ENCODE measurements at regions not wholly inside any gene's neighbourhood (a gene's known extent, or its start where the extent isn't known, plus 50 kb on each side); places are given as distances from the start of the nearest gene placed in this dataset.
"Not testable (repeated sequence)": the region's sequence is repeated elsewhere in the genome, so short reads cannot be mapped to it uniquely, and the experiment has no call there.

DNA sequence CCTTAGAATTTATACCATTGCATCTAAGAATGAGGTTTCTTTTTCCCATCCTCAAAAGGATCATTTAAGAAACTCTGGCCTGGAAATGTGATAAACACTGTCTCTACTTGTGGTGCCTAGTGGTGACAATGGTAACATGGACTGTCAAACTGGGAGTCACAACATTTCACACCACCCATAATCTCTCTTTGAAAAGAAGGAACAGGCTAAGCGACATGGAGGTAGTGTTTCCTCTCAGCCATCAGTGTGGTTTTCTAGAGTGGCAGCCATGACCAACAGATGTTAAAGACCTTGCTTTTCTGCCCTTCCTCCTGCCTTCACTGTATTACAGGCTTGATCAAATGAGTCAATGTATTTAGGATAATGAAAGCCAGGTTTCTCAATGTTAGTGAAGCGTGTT is 283.1 kb upstream of the STAC start:
- DNase-seq, result no peak

DNA sequence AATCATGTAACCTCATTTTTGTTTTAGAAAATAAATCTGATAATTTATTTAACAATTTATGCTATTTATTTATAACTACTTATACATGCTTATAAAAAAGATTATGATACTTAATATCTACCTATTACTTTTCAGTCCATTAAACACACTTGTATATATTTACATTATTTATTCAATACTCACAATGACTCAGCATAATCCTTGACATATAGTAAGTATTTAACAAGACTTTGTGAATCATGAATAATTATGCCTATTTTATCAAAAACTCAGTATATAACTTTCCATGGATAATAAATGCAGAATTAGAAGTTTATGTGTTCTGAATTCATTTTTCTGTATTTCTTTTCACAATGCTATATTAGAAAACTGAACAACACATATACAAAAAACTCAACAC is 266.0 kb upstream of the STAC start:
- DNase-seq, result no peak

DNA sequence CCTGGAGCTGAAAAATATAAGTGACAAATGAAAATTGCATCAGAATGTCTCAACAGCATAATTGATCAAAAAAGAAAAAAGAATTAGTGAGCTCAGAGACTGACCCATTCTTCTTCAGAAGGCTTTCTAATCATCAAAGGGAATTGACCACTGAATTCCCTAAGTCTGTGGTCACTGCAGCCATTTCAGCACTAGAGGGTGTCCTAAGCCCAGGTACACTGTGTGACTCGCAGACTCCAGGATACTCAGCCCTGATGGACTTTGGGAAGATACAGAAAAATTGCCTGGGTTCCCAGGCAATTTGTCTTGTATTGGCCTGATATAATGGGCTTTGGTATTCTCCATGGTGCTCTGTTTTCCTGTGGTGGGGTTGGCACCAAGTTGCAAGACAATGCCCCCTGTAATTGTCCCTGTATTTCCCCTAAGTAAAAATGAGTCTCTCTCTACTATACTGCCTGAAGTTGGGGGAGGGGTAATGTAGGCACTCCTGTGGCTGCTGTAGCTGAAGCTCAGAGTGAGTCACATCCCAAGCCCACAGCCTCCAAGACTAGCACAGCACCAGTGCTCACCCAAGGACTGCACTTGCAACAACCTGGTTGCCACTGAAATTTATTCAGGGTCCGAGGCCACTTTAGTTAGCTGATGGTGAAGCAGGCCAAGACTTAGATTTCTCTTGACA is 256.0 kb upstream of the STAC start:
- no peak for DNase-seq

DNA sequence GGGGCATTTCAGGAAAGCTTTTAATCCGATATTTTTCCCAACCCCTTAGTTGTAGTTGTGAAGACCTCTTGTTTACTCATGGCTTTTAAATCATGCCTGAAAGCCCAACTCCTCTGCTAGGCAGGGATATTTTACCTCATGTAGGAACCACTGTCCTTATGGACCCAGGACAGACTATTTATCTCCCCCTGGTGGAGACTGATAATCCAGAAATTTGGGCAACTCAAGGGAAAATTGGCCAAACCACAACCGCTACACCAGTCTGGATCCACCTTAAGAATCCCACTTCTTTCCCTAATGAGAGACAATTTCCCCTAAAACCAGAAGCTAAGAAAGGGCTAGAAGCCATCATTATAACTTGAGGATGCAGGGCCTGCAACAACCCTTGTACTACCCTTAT is 248.1 kb upstream of the STAC start:
- DNase-seq, result no peak

DNA sequence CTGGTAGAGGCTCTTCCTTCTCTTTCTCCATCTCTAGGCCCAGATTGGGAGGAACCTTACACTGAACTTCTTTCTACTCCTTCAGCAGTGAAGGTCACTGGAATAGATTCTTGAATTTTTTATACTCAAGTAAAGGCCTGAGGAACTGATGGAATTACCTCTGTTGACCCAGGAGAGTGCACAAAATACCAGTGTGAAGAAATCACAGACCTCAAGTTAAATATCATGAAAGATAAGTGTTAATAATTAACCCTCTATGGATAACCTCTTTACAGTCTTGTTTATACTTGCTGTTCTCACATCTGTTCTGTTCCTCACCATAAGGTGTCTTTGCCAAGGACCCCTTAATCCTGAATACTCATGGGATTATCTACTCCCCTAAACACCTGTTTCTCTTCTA is 244.4 kb upstream of the STAC start:
- DNase-seq, result peak; percentile 39

DNA sequence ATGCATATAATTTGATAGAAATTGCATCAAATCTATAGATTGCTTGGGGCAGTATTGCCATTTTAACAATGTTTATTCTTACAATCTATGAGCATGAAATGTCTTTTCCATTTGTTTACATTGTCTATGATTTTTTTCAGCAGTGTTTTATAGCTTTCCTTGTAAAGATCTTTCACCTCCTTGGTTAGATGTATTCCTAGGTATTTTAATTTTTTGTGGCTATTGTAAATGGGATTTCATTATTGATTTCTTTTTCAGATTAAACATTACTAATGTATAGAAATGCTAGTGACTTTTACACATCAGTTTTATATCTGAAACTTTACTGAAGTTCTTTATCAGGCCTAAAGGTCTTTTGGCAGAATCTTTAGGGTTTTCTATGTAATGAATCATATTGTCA is 237.6 kb upstream of the STAC start:
- DNase-seq, result no peak

DNA sequence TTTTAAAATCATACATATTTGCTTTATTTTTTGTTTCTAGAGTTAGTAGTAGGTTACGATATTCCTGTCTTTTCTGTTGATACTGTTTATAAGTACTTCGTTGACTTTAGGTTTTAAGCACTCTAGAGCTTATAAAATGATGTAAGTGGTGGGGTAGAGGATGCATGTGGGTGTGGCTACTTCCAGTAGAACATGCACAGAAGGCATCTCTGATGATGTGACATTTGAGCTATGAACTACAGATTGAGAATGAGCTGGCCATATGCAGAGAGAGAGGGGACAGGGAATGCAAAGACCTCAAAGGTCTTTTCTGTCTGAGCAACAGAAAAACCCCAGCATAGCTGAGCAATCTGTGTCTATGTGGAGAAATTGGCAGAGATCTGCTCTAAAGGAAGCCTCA is 233.9 kb upstream of the STAC start:
- DNase-seq, result no peak

DNA sequence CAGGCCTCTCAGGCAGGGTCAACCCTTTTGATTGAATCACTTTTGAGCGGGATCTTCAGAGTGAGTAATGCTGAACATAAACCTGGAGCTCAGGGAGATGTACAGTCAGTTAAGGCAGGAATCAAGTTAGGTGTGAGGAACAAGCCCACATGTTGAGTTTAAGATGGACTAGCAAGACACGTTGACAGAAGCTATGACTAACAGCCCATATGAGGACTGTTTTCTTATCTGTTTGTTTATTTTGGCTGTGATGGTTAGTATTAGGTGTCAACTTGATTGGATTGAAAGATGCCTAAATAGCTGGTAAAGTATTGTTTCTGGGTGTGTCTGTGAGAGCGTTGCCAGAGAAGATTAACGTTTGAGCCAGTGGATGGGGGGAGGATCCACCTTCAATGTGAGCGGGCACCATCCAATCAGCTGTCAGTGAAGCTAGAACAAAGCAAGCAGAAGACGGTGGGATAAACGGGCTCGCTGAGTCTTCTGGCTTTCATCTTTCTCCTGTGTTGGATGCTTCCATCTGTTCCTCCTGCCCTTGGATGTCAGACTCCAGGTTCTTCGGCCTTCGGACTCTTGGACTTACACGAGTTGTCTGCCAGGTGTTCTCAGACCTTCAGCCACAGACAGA is 232.3 kb upstream of the STAC start:
- DNase-seq, result no peak

DNA sequence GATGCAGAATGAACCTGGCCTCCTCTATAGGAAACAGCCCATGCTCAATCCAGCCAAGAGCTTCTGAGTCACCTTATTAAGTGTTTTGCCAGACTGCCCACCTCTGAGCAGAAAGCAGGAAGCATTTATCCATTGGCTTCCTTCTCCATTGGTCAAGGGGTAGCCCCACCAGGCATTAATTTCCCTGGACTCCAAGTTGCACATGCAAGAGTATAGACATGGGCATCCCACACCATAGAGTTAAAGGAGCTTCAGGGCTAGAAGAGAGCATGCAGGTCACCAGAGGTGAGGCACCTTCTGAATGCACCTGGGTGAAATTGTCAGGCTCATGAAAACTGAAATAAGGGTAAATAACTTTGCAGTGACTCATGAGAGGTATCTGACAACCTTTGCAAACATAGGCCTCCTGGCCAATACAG is 230.8 kb upstream of the STAC start:
- DNase-seq, result no peak

DNA sequence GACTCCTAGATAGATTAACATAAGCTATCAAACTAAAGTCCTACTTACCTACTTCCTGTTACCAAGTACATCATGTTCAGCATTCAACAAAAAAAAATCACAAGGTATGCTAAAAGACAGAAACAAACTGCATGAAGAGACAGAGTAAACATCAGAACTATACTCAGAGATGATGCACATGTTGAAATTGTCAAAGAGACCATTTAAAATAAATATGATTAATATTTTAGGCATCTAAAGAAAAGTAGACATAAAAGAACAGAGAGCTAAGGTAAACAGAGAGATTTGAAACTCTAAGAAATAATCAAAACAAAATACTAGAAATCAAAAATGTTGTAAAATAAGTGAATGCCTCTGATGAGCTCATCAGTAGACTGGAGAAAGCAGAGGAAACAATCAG is 224.8 kb upstream of the STAC start:
- DNase-seq, result no peak

DNA sequence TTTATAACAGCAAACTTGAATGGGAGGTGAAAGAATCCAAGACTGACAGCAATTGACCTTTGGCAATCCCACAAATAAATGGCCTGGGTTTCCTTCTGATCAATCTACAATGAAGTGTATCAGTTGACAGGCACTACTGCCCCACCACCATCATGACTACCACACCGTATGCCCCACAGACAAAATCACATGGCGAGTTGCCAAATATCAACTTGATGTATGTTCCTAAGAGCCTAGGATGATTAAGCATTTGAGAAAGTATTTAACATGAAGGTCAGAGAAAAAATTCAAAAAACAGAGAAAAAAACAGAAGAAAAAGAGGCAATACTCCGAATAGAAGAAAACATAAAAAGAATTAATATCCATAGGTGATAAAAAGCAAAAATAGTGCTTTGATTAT is 215.9 kb upstream of the STAC start:
- no peak for DNase-seq

DNA sequence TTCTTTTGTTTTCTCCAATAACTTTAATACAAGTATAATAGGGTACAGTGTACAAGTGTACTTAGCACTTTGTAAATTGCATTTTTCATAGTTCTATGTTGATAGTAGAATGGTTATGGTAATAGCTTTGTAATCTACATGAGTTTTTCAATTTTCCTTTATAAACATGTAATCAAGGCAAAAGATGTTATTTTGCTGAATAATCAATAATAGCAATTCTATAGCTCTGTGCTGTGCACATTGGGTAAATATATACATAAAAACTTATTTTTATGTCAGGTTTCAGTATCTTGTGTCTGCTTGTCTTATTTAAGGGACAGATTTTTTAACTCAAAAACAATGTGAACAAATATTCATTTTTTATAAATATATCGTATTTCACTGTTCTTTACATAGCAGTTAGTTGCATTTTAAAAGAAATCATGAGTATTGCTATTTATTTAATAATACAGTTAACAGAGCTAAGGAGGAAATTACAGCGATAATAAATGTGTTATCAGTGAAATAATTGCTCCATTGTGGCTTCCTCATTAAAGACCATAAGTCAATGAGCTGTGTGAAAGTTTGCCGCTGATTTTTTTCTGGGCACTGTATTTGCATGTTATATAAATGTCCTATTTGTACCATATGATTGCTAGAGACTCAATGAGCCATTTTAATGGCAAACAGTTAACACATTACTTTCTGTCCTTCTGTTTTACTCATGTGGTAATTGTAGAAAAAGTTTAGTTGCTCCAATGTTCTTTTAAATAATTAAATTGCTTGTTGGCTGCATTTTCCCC is 214.6 kb upstream of the STAC start:
- DNase-seq, result no peak

DNA sequence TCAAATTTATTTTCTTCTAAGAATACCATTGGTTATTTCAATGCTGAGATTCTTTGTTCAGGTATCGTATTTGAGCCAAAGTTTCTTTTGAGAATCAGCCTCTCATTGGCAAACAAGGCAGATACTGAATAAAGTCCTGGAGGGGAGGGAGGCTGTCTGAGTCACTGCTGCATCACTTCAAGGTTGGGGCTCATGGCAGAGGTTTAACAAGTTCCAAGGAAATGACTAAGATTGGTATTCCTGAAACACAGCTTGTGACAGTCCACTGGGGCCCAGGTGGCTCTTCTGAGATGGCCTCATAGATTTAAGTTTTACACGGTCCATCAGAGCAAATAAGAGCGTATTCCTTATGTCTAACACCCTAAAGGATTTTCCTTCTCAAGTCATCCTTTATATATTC is 213.8 kb upstream of the STAC start:
- DNase-seq, result no peak

DNA sequence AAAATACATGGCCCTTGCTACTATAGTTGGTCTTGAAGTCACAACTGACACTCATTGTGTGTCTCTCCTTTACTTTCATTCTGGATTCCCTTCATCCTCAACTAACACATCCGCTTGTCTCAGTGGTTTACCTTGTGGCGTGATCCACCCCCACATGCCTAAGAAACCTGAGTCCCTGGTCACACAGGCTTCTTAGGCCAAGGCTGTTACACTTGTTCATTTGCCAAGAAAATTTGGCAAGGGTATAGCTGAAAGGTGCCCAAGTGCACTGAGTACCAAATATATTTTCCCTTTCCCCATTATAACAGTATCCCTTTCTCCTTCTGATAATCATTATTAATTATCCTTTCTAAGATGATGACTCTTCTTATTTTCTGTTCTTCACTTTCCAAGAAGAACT is 207.6 kb upstream of the STAC start:
- DNase-seq, result no peak

DNA sequence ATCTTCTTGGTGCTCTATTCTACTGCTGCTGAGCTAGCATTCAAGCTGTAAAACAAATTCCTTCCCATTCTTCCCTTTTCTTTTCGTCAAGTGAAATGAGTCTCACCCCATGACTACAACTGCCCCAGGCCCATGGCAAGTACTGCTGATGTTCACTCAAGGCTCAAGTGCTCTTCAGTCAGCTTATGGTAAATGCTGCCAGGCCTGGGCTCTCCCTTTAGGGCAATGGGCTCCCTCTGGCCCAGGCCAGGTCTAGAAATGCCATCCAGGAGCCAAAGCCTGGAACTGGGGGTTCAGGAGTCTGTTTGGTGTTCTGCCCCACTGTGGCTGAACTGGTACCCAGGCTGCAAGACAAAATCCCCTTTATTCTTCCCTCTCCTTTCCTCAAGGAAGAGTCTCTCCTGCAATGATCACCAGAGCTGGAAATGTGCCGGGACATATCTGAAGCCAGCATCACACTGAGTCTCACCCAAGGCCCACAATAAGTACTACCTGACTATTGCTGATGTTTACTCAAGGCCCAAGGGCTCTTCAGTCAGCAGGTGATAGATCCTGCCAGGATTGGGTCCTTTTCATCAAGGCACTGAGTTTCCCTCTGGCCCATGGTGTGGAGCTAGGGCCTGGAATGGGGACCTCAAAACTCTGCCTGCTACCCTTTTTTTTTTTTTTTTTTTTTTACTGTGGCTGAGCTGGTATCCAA is 205.0 kb upstream of the STAC start:
- DNase-seq, result no peak

DNA sequence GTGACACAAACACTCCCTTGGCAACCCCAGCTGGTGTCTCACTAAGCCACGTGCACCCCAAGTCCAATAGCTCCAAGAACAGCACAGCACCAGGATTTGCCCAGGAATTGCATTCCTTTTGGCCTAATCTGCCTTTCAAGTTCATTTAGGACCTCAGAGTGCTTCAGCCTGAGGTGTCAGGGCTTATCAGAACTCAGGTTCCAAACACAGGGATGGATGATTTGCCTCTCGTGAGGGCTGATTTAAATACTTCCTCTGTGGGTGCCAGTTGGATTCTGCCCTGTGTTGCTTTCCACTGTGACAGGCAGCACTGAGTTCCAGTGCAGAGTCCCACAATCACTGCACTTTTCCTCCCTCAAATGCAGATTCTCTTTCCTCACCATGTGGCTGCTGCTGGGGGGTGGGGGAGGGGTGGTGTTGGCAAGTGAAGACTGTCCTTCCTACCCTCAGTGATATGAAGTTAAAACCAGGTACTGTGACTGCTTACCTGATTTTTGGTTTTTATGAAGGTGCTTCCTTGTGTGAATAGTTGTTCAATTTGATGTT is 204.3 kb upstream of the STAC start:
- no peak for DNase-seq

DNA sequence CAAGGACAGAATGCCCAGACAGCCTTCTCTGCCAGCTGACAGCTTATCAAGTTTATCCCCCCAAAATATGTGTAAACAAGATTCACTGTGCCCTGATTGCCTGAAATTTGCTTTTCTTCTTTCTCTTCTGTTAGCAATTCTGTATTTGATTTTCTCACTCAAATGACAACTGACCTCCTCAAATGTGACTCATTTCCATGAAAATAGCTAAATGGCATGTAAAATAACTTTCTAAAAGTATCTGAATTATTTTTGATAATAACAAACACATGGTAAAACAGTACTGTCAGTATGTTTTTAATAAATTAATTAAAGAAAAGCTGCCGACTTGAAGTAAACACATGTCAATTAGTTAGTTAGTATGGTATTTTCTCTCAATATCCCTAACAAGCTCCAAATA is 202.3 kb upstream of the STAC start:
- DNase-seq, result no peak

DNA sequence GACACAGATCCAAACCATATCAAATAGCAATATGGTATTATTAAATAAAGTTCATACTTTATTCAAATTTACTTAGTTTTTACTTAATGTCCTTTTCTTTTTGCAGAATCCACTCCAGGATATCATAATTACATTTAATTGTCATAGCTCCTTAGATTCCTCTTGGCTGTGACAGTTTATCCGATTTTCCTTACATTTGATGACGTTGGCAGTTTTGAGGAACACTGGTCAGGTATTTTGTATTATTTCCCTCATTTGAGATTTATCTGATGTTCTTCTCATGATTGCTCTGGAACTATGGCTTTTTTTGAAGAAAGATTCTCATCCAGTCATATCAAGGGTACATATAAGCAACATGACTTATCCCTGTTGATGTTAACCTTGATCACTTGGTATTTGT is 198.3 kb upstream of the STAC start:
- no peak for DNase-seq

DNA sequence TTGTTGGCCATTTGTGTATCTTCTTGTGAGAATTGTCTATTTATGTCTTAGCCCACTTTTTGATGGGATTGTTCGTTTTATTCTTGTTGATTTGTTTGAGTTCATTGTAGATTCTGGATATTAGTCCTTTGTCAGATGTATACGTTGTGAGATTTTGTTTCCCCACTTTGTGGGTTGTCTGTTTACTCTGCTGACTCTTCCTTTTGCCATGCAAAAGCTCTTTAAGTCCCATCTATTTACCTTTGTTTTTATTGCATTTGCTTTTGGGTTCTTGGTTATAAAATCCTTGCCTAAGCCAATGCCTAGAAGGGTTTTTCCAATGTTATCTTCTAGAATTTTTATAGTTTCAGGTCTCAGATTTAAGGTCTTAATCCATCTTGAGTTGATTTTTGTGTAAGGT is 193.1 kb upstream of the STAC start:
- DNase-seq, result not testable (repeated sequence)

DNA sequence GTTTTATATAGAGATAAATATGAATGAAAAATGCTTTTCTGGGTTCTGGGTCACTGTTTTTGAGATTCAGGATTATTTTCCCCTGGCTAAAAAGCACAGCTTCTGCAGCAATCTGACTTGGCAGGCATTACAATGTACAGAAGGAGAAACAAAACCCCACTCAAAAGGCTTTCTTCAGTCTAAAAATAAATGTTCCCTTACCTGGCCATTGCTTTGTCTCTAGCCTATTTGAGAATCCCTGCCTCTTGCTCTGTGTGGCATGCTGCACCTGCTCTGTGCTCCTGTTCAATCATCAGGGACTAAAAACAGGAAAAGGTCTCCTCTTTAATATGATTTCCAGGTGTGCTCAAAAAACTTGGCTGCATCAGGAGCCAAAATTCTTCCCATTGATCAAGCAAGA is 187.4 kb upstream of the STAC start:
- no peak for DNase-seq

DNA sequence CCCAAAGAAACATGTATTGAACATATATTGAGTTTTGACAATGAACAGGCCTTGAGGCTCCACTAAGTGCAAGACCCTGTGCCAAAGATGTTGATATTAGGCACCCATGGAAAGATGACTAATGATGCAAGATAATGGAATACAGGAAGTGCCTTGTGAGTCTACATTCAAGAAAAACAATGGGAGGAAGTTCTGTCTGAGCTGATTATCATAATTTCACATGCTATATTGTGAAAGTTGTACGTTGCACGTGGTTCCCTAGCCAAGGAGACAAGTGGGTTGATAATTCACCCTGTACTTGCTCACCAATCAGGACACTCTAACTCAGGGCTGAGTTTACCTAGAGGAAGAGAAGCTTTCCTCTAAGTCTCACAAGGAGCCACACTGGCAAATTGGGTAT is 186.9 kb upstream of the STAC start:
- DNase-seq, result no peak

DNA sequence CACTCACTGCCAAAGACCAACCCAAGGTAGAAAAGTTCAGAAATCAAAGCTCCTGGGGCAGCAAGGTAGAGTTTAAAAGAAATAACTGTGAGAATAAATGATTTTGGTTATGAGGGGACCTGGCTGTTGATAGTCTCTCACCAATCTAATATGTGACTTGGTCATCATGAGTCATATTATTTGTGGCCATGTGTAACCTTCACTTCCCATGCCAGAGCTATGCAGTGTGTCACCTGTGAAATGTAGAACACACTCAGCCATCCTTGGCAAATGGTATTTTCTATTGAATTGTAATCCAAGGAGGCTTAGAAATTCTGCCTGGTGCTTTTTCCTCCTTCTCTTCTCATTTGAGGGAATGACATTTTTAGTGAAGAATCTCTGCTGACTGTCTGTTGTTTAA is 184.2 kb upstream of the STAC start:
- no peak for DNase-seq

DNA sequence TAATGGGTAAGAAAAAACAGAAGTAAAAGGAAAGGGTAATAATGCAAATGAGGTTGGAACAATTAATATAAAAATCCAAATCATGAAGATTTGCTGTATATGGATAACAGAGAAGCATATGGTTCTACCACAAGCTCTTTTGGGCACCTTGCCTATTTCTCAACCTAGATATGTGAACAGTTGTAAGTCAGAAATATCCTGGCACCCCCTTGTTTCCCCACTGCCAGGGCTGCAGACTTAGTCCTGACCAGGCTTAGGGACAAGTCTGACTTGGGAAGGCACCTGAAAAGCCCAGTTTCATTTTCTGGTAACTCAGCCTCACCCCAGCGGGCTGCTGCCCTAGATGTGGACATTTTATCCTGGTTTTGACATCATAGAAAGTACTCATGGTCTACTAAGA is 183.2 kb upstream of the STAC start:
- DNase-seq, result peak; percentile 7

DNA sequence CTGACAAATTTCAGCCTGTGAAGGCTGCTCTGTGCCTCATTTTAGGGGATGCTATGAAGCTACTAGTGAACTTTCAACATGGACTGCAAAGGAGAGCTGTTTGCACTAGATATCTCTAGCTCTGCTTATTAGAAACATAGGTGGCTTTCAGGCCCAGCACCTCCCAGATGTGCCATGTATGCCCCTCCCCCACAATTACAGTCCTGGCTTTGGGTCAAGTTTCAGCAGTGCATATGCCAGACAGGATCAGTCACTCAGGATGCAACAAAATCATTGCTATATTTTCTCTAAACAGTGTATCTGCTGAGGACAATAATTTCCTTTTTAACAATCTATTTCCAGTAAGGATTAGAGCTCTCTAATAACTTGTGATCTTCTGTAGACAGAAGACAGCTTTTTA is 178.8 kb upstream of the STAC start:
- DNase-seq, result peak; percentile 34
